Right atrium auricular region (tissue), 2 donors: ENCODE measurements at regions not wholly inside any gene's neighbourhood (a gene's known extent, or its start where the extent isn't known, plus 50 kb on each side); places are given as distances from the start of the nearest gene placed in this dataset.

ENCODE experiments used
- DNase-seq: peaks from one replicate; pipeline ENCODE4 v3.0.0-alpha.2; 2019; ENCODE audit warnings: low spot score
- H3K27ac ChIP-seq, 2 donors: fragments of 200-600 bp; sonication (generic); 1 replicate in 1 of 2; 2 replicates in 1 of 2; pipeline ENCODE4 v1.5.1; 2016 to 2019
- H3K27me3 ChIP-seq, 2 donors: fragments of 200-600 bp; sonication (generic); one replicate each; pipeline versions ENCODE4 v1.5.1 to v1.6.0; 2017 to 2019
- H3K36me3 ChIP-seq: fragments of 200-600 bp; sonication (generic); one replicate; pipeline ENCODE4 v1.5.1; 2016
- H3K4me1 ChIP-seq, 2 donors: fragments of 200-600 bp; sonication (generic); one replicate each; pipeline versions ENCODE4 v1.5.1 to v1.6.0; 2017 to 2019
- H3K4me3 ChIP-seq, 2 donors: fragments of 200-600 bp; sonication (generic); 1 replicate in 1 of 2; 2 replicates in 1 of 2; pipeline ENCODE4 v1.5.1; 2017 to 2019; ENCODE audit warnings: mild to moderate bottlenecking in 1 of 2, moderate library complexity in 1 of 2
- H3K9me3 ChIP-seq, 2 donors: fragments of 200-600 bp; sonication (generic); one replicate each; pipeline ENCODE4 v1.5.1; 2019
- CTCF ChIP-seq, 2 donors: fragments of 200-600 bp; sonication (generic); IDR thresholded peaks; one replicate each; pipeline ENCODE4 v1.5.1; 2019; ENCODE audit warnings: antibody characterized with exemption in 2 of 2

- Histone ChIP-seq H3K4me1 (no peaks in the 10 kb centered on the region), H3K27ac (no peak overlapping the region), H3K27me3 (no peaks in the 10 kb centered on the region), H3K36me3 (no peaks in the 10 kb centered on the region), H3K4me3 (no peak overlapping the region), H3K9me3 (no peaks in the 10 kb centered on the region)
- no peak for DNase-seq
- no peak for TF ChIP-seq CTCF (IDR thresholded peaks at IDR 0.05)
Observed at GRCh38 chr3:31364188-31364587, 168.5 kb upstream of the STT3B start.

GRCh38 chr3:31364711-31365110 is 168.0 kb upstream of the STT3B start:
- no peak for DNase-seq
- H3K36me3 ChIP-seq: no peaks in the 10 kb centered on the region
- H3K27me3 ChIP-seq: no peaks in the 10 kb centered on the region
- H3K4me3 ChIP-seq: no peak overlapping the region
- H3K4me1 ChIP-seq: peaks cover 0 to 3% of the 10 kb centered on the region in 2 donors
- TF ChIP-seq CTCF (IDR thresholded peaks at IDR 0.05): no peak
- no peaks in the 10 kb centered on the region for H3K9me3 ChIP-seq
- no peak overlapping the region for H3K27ac ChIP-seq

- TF ChIP-seq CTCF (IDR thresholded peaks at IDR 0.05): no peak
- DNase-seq: no peak
- H3K9me3 ChIP-seq: no peaks in the 10 kb centered on the region
- no peaks in the 10 kb centered on the region for H3K27me3 ChIP-seq
- no peaks in the 10 kb centered on the region for H3K36me3 ChIP-seq
- peaks cover 0 to 4% of the 10 kb centered on the region in 2 donors for H3K4me1 ChIP-seq
- H3K27ac ChIP-seq: no peak overlapping the region
- H3K4me3 ChIP-seq: no peak overlapping the region
Observed at GRCh38 chr3:31367518-31367917, 165.2 kb upstream of the STT3B start.

GRCh38 chr3:31369637-31370379 is 162.9 kb upstream of the STT3B start:
- DNase-seq: no peak
- TF ChIP-seq CTCF (IDR thresholded peaks at IDR 0.05): no peak
- Histone ChIP-seq H3K4me3 (no peak overlapping the region), H3K4me1 (peaks cover 0 to 4% of the 10 kb centered on the region in 2 donors), H3K27ac (no peak overlapping the region), H3K9me3 (no peaks in the 10 kb centered on the region), H3K36me3 (no peaks in the 10 kb centered on the region), H3K27me3 (no peaks in the 10 kb centered on the region)

GRCh38 chr3:31370380-31370666 is 162.4 kb upstream of the STT3B start:
- no peak for TF ChIP-seq CTCF (IDR thresholded peaks at IDR 0.05)
- Histone ChIP-seq H3K27ac (no peak overlapping the region), H3K9me3 (no peaks in the 10 kb centered on the region), H3K36me3 (no peaks in the 10 kb centered on the region), H3K27me3 (no peaks in the 10 kb centered on the region), H3K4me1 (peaks cover 0 to 4% of the 10 kb centered on the region in 2 donors), H3K4me3 (no peak overlapping the region)
- no peak for DNase-seq

GRCh38 chr3:31370681-31371080 is 162.0 kb upstream of the STT3B start:
- Histone ChIP-seq H3K4me3 (no peak overlapping the region), H3K4me1 (peaks cover 0 to 4% of the 10 kb centered on the region in 2 donors), H3K27ac (no peak overlapping the region), H3K9me3 (no peaks in the 10 kb centered on the region), H3K27me3 (no peaks in the 10 kb centered on the region), H3K36me3 (no peaks in the 10 kb centered on the region)
- DNase-seq: no peak
- TF ChIP-seq CTCF (IDR thresholded peaks at IDR 0.05): no peak
